ENCODE measurements at regions not wholly inside any gene's neighbourhood (a gene's known extent, or its start where the extent isn't known, plus 50 kb on each side); places are given as distances from the start of the nearest gene placed in this dataset.

DNA sequence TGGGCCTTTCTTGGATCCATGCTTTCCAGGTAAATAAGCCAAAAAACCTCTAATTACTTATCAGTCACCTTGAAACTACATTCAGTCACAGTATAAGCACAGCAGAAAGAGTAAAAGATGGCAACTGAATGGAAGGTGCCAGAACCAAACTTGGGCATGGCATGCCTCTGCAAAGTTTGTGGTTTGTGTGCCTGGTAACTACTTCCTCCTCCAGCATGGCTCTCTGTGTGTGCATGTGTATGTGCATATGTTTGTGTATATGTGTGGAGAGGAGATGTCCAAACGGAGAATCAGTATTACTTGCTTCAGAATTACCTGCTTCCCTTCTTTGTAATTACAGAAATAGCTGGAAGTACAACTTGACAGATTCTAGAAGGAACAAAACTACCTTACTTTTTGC lies 67.5 kb downstream of the AGTR2 start:
- TF ChIP-seq EZH2 (IDR thresholded peaks at IDR 0.05; ENCODE audit: borderline replicate concordance, insufficient read depth, low read depth, low read length, poor library complexity, severe bottlenecking) = no peak
- TF ChIP-seq, protein P1, sequence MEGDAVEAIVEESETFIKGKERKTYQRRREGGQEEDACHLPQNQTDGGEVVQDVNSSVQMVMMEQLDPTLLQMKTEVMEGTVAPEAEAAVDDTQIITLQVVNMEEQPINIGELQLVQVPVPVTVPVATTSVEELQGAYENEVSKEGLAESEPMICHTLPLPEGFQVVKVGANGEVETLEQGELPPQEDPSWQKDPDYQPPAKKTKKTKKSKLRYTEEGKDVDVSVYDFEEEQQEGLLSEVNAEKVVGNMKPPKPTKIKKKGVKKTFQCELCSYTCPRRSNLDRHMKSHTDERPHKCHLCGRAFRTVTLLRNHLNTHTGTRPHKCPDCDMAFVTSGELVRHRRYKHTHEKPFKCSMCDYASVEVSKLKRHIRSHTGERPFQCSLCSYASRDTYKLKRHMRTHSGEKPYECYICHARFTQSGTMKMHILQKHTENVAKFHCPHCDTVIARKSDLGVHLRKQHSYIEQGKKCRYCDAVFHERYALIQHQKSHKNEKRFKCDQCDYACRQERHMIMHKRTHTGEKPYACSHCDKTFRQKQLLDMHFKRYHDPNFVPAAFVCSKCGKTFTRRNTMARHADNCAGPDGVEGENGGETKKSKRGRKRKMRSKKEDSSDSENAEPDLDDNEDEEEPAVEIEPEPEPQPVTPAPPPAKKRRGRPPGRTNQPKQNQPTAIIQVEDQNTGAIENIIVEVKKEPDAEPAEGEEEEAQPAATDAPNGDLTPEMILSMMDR (IDR thresholded peaks at IDR 0.05) = no peak

GRCh38 chrX:116238567-116239255 lies 68.2 kb downstream of the AGTR2 start:
- Histone ChIP-seq H3K79me2 (ENCODE audit: control insufficient read depth, insufficient read depth, low read length) (no peaks in the 10 kb centered on the region), H3K4me2 (replicated peaks; ENCODE audit: low read depth, low read length, poor library complexity, severe bottlenecking) (no peak overlapping the region), H2AFZ (ENCODE audit: insufficient read depth, low read depth, low read length, poor library complexity, severe bottlenecking) (no peak overlapping the region), H3K9me3 (ENCODE audit: control extremely low read depth in 1 of 3, control insufficient read depth in 2 of 3, insufficient read depth in 1 of 3, low read length in 2 of 3) (no peaks in the 10 kb centered on the region), H3K4me1 (ENCODE audit: control insufficient read depth in 2 of 2, insufficient read depth in 2 of 2, low read length in 2 of 2) (no peaks in the 10 kb centered on the region), H3K9ac (ENCODE audit: low read length) (no peak overlapping the region), H3K27me3 (replicated peaks in 1 of 4; ENCODE audit: control extremely low read depth in 1 of 4, control insufficient read depth in 3 of 4, insufficient read depth in 4 of 4, low read length in 3 of 4) (no peaks in the 10 kb centered on the region), H3K36me3 (replicated peaks in 1 of 2; ENCODE audit: control extremely low read depth in 1 of 2, control insufficient read depth in 1 of 2, extremely low read depth in 1 of 2, insufficient read depth in 2 of 2, low read length in 1 of 2) (no peaks in the 10 kb centered on the region), H3K4me3 (ENCODE audit: control extremely low read depth in 1 of 5, extremely low read depth in 1 of 5, insufficient read depth in 1 of 5, low read depth in 2 of 5, low read length in 4 of 5) (no peak overlapping the region), H4K20me1 (ENCODE audit: control insufficient read depth, insufficient read depth, low read length, poor library complexity, severe bottlenecking) (no peaks in the 10 kb centered on the region), H3K27ac (ENCODE audit: low read length in 2 of 2) (no peak overlapping the region)
- H3K27me3 Mint-ChIP-seq = no peaks in the 10 kb centered on the region
- no CpG with 5 or more reads among the region's 2 CpGs for WGBS (ENCODE audit: insufficient coverage)
- intact Hi-C loops (cut with micrococcal nuclease) = no loop called here
- no peak for TF ChIP-seq EZH2 (IDR thresholded peaks at IDR 0.05; ENCODE audit: borderline replicate concordance, insufficient read depth, low read depth, low read length, poor library complexity, severe bottlenecking)
- TF ChIP-seq, protein P1 (IDR thresholded peaks at IDR 0.05) = no peak
- DNase-seq = no peak
- ATAC-seq (ENCODE audit: low read depth) = no peak
- no peaks in the 10 kb centered on the region for H3K4me1 Mint-ChIP-seq
- H3K9me3 Mint-ChIP-seq (ENCODE audit: insufficient read depth) = no peaks in the 10 kb centered on the region
- POLR2A ChIA-PET = no interaction called here
- CTCF ChIA-PET = no interaction called here
- no peak overlapping the region for H3K27ac Mint-ChIP-seq
- H3K4me3 Mint-ChIP-seq = no peak overlapping the region

More for the DNA sequence above, 67.5 kb downstream of the AGTR2 start:
- intact Hi-C loops (cut with micrococcal nuclease) = no loop called here
- no peak for DNase-seq
- H3K27me3 Mint-ChIP-seq = no peaks in the 10 kb centered on the region
- H3K79me2 ChIP-seq (ENCODE audit: control insufficient read depth, insufficient read depth, low read length) = no peaks in the 10 kb centered on the region
- no peaks in the 10 kb centered on the region for H3K27me3 ChIP-seq (replicated peaks in 1 of 4; ENCODE audit: control extremely low read depth in 1 of 4, control insufficient read depth in 3 of 4, insufficient read depth in 4 of 4, low read length in 3 of 4)
- H3K9ac ChIP-seq (ENCODE audit: low read length) = no peak overlapping the region
- no peaks in the 10 kb centered on the region for H3K4me1 Mint-ChIP-seq
- no peak overlapping the region for H2AFZ ChIP-seq (ENCODE audit: insufficient read depth, low read depth, low read length, poor library complexity, severe bottlenecking)
- H3K27ac Mint-ChIP-seq = no peak overlapping the region
- ATAC-seq (ENCODE audit: low read depth) = no peak
- H3K4me2 ChIP-seq (replicated peaks; ENCODE audit: low read depth, low read length, poor library complexity, severe bottlenecking) = no peak overlapping the region
- no CpG with 5 or more reads among the region's 1 CpG for WGBS (ENCODE audit: insufficient coverage)
- ChIA-PET POLR2A (no interaction called here), CTCF (no interaction called here)
- no peaks in the 10 kb centered on the region for H3K4me1 ChIP-seq (ENCODE audit: control insufficient read depth in 2 of 2, insufficient read depth in 2 of 2, low read length in 2 of 2)
- H3K36me3 ChIP-seq (replicated peaks in 1 of 2; ENCODE audit: control extremely low read depth in 1 of 2, control insufficient read depth in 1 of 2, extremely low read depth in 1 of 2, insufficient read depth in 2 of 2, low read length in 1 of 2) = no peaks in the 10 kb centered on the region
- H4K20me1 ChIP-seq (ENCODE audit: control insufficient read depth, insufficient read depth, low read length, poor library complexity, severe bottlenecking) = no peaks in the 10 kb centered on the region
- no peak overlapping the region for H3K4me3 Mint-ChIP-seq
- H3K27ac ChIP-seq (ENCODE audit: low read length in 2 of 2) = no peak overlapping the region
- H3K4me3 ChIP-seq (ENCODE audit: control extremely low read depth in 1 of 5, extremely low read depth in 1 of 5, insufficient read depth in 1 of 5, low read depth in 2 of 5, low read length in 4 of 5) = no peak overlapping the region
- H3K9me3 ChIP-seq (ENCODE audit: control extremely low read depth in 1 of 3, control insufficient read depth in 2 of 3, insufficient read depth in 1 of 3, low read length in 2 of 3) = no peaks in the 10 kb centered on the region
- H3K9me3 Mint-ChIP-seq (ENCODE audit: insufficient read depth) = no peaks in the 10 kb centered on the region
